OCI-LY7 (cell line): ENCODE measurements at regions not wholly inside any gene's neighbourhood (a gene's known extent, or its start where the extent isn't known, plus 50 kb on each side); places are given as distances from the start of the nearest gene placed in this dataset.
"Not testable (repeated sequence)": the region's sequence is repeated elsewhere in the genome, so short reads cannot be mapped to it uniquely, and the experiment has no call there.

Experiments used
- BruUV-seq: library from RNA; stranded (reverse); fragments of 400-500 nt; replicated peaks from 2 replicates; lab custom pipeline; 2021; lab: Mats Ljungman, UMichigan
- CTCF ChIA-PET: fragments of 300-600 bp; sonication (Branson Sonifier 250); formaldehyde crosslinking; loops from one replicate; lab custom pipeline; 2022; ENCODE audit warnings: antibody characterized with exemption; ENCODE audit not compliant: unreplicated experiment; lab: Charles Lee
- POLR2A ChIA-PET: fragments of 300-600 bp; sonication (Branson Sonifier 250); formaldehyde crosslinking; loops from one replicate; lab custom pipeline; 2022; ENCODE audit warnings: antibody characterized with exemption; lab: Charles Lee
- DNase-seq: peaks from one replicate; pipeline ENCODE4 v3.0.0-alpha.2; 2015; ENCODE audit warnings: low spot score
- H2AFZ ChIP-seq: fragments of 200-600 bp; sonication (generic), shearing (Covaris generic); 2 replicates; pipeline ENCODE4 v1.6.1; 2014; ENCODE audit warnings: mild to moderate bottlenecking, antibody characterized with exemption, low read length, moderate library complexity
- H3K27ac ChIP-seq: fragments of 200-600 bp; sonication (generic); 2 replicates; pipeline ENCODE4 v1.5.1; 2014; ENCODE audit warnings: mixed run types, low read depth, mild to moderate bottlenecking, moderate library complexity, low read length, inconsistent platforms; ENCODE audit not compliant: poor library complexity, severe bottlenecking
- H3K36me3 ChIP-seq: fragments of 200-600 bp; sonication (generic); 2 replicates; pipeline ENCODE4 v1.6.1; 2014; ENCODE audit warnings: mild to moderate bottlenecking, antibody characterized with exemption, low read length, moderate library complexity, mixed read lengths; ENCODE audit not compliant: insufficient read depth
- H3K4me1 ChIP-seq: fragments of 200-600 bp; sonication (generic); 2 replicates; pipeline ENCODE4 v1.5.1; 2014; ENCODE audit warnings: mild to moderate bottlenecking, low read length; ENCODE audit not compliant: insufficient read depth, poor library complexity, severe bottlenecking
- H3K4me2 ChIP-seq: fragments of 200-600 bp; sonication (generic); 2 replicates; pipeline ENCODE4 v1.6.1; 2014; ENCODE audit warnings: mild to moderate bottlenecking, low read length
- H3K4me3 ChIP-seq: fragments of 200-600 bp; sonication (generic); 2 replicates; pipeline ENCODE4 v1.5.1; 2014; ENCODE audit warnings: mild to moderate bottlenecking, low read depth, low read length; ENCODE audit not compliant: poor library complexity, severe bottlenecking
- H3K79me2 ChIP-seq: fragments of 200-600 bp; sonication (generic); 2 replicates; pipeline ENCODE4 v1.6.1; 2016; ENCODE audit warnings: low read depth, mild to moderate bottlenecking, low read length, moderate library complexity, mixed read lengths; ENCODE audit not compliant: insufficient read depth
- H3K9me2 ChIP-seq: fragments of 200-600 bp; sonication (generic); 2 replicates; pipeline ENCODE4 v1.6.1; 2016; ENCODE audit warnings: mild to moderate bottlenecking, low read length, mixed read lengths; ENCODE audit not compliant: insufficient read depth
- H3K9me3 ChIP-seq: fragments of 200-600 bp; sonication (generic); 2 replicates; pipeline ENCODE4 v1.6.1; 2014; ENCODE audit warnings: mild to moderate bottlenecking, mixed run types, low read length, mixed read lengths
- H4K20me1 ChIP-seq: fragments of 200-600 bp; sonication (generic); 2 replicates; pipeline ENCODE4 v1.6.1; 2014; ENCODE audit warnings: mild to moderate bottlenecking, antibody characterized with exemption, low read length, moderate library complexity, mixed read lengths; ENCODE audit not compliant: insufficient read depth
- CTCF ChIP-seq: fragments of 200-600 bp; sonication (generic); conservative IDR thresholded peaks from 2 replicates; pipeline ENCODE4 v1.5.1; 2014; ENCODE audit warnings: mild to moderate bottlenecking, antibody characterized with exemption, low read length, moderate library complexity, mixed read lengths
- EZH2phosphoT487 ChIP-seq: fragments of 200-600 bp; sonication (generic); IDR thresholded peaks from 2 replicates; pipeline ENCODE4 v1.6.1; 2018; ENCODE audit warnings: low read depth, borderline replicate concordance, mild to moderate bottlenecking, mixed run types, antibody characterized with exemption, low read length, moderate library complexity, mixed read lengths
- intact Hi-C: fragments of 100-400 bp; cut with micrococcal nuclease; formaldehyde crosslinking; loops from one replicate; pipeline ENCODE4 v1.10.0; 2022; ENCODE audit not compliant: unreplicated experiment

GRCh38 chr17:77066726-77067409 is 73.9 kb upstream of the SEC14L1 start:
- ChIA-PET POLR2A (interaction anchor here (0.6 to 1.2 kb wide), 2 partner anchors 17 to 83 kb away, joined by 3 read pairs; no protein-coding TSS in a partner anchor), CTCF (interaction anchor here (0.5 kb wide), 1 partner anchor 260 kb away, joined by 4 read pairs; no protein-coding TSS in a partner anchor)
- H3K4me1 ChIP-seq, BruUV-seq, H3K9me3 ChIP-seq, H3K4me2 ChIP-seq, H3K36me3 ChIP-seq, H3K4me3 ChIP-seq, H3K9me2 ChIP-seq, H3K79me2 ChIP-seq, H3K27ac ChIP-seq, H4K20me1 ChIP-seq: not testable (repeated sequence)
- DNase-seq: peak; percentile 84
- intact Hi-C loops: loop anchor here (1.0 to 5.0 kb wide), 5 partner anchors 56 to 340 kb away; partner anchors contain the start of genes JMJD6, METTL23 and MGAT5B
- peak; percentile 99 for TF ChIP-seq CTCF
- H2AFZ ChIP-seq: peak overlapping the region; percentile 23; the same call in 1 of the 2 replicates

- POLR2A ChIA-PET: interaction anchor here (0.7 to 1.2 kb wide), 2 partner anchors 14 to 397 kb away, joined by 4 to 5 read pairs; no protein-coding TSS in a partner anchor
Measured at GRCh38 chr17:77068915-77069314, 71.9 kb upstream of the SEC14L1 start.

More at GRCh38 chr17:77068915-77069314, 71.9 kb upstream of the SEC14L1 start:
- CTCF ChIA-PET: no interaction called here
- intact Hi-C loops: loop anchor here (5.0 kb wide), 2 partner anchors 277 to 342 kb away; partner anchors contain the start of genes JMJD6 and METTL23
- H3K27ac ChIP-seq: no peak overlapping the region
- TF ChIP-seq CTCF: no peak
- no peak for TF ChIP-seq EZH2phosphoT487
- no TSS peak for BruUV-seq
- no peaks in the 10 kb centered on the region for H3K9me3 ChIP-seq
- no peak overlapping the region for H3K4me3 ChIP-seq
- H3K36me3 ChIP-seq: no peaks in the 10 kb centered on the region
- no peaks in the 10 kb centered on the region for H4K20me1 ChIP-seq
- no peaks in the 10 kb centered on the region for H3K4me1 ChIP-seq
- H3K4me2 ChIP-seq: no peak overlapping the region
- no peaks in the 10 kb centered on the region for H3K79me2 ChIP-seq
- DNase-seq: no peak
- H3K9me2 ChIP-seq: no peaks in the 10 kb centered on the region
- no peak overlapping the region for H2AFZ ChIP-seq
